22Rv1 (cell line): ENCODE measurements at regions not wholly inside any gene's neighbourhood (a gene's known extent, or its start where the extent isn't known, plus 50 kb on each side); places are given as distances from the start of the nearest gene placed in this dataset.

Source experiments
- ZFX ChIP-seq: fragments of 450-650 bp; IDR thresholded peaks from 2 replicates; pipeline ENCODE4 v1.6.1; 2017; ENCODE audit warnings: antibody characterized with exemption, borderline replicate concordance
- TF ChIP-seq, protein P1 (sequence below): fragments of 450-650 bp; IDR thresholded peaks from 2 replicates; pipeline ENCODE4 v1.5.1; 2017; ENCODE audit warnings: mild to moderate bottlenecking

DNA sequence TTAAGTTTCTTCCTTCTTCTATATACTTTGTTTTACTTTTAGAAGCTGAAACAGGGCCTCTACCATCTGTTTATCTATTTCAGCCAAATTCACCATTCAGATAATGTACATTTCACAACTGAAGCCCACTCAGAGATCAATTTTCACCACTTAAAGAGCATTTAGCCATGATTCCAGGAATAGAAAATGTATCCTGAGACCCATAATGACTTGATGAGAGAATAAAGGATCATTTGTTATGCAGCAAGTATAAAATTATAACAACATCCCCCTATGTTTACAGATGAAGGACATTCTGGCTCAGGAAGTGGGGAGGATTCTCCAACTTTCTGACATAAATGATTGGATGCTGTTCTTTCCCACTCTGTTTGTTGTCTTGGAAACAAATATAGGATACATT, 962.1 kb upstream of the EEF2KMT start:
- TF ChIP-seq, protein P1, sequence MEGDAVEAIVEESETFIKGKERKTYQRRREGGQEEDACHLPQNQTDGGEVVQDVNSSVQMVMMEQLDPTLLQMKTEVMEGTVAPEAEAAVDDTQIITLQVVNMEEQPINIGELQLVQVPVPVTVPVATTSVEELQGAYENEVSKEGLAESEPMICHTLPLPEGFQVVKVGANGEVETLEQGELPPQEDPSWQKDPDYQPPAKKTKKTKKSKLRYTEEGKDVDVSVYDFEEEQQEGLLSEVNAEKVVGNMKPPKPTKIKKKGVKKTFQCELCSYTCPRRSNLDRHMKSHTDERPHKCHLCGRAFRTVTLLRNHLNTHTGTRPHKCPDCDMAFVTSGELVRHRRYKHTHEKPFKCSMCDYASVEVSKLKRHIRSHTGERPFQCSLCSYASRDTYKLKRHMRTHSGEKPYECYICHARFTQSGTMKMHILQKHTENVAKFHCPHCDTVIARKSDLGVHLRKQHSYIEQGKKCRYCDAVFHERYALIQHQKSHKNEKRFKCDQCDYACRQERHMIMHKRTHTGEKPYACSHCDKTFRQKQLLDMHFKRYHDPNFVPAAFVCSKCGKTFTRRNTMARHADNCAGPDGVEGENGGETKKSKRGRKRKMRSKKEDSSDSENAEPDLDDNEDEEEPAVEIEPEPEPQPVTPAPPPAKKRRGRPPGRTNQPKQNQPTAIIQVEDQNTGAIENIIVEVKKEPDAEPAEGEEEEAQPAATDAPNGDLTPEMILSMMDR, result no peak
- TF ChIP-seq ZFX, result no peak
